Stimulated activated CD8-positive, alpha-beta memory T cell treated with anti-CD3 and anti-CD28 coated beads, Interleukin-2, amount 100 ng/mL, for 1 hour (primary cell): ENCODE measurements at regions not wholly inside any gene's neighbourhood (a gene's known extent, or its start where the extent isn't known, plus 50 kb on each side); places are given as distances from the start of the nearest gene placed in this dataset.
"Not testable (repeated sequence)": the region's sequence is repeated elsewhere in the genome, so short reads cannot be mapped to it uniquely, and the experiment has no call there.

Source experiments
- DNase-seq, 2 donors: peaks; one replicate each; pipeline ENCODE4 v3.0.0-alpha.2; 2020; ENCODE audit warnings: low read depth in 2 of 2

- no peak for DNase-seq
Observed at GRCh38 chr21:36591326-36591970, 107.5 kb upstream of the SIM2 start.

GRCh38 chr21:36596174-36596573 is 102.7 kb upstream of the SIM2 start:
- DNase-seq, result no peak

- DNase-seq, result no peak
Observed at GRCh38 chr21:36601362-36601761, 97.6 kb upstream of the SIM2 start.

- no peak for DNase-seq
Observed at GRCh38 chr21:36602735-36603134, 96.2 kb upstream of the SIM2 start.

- DNase-seq, result no peak
Observed at GRCh38 chr21:36603221-36603620, 95.7 kb upstream of the SIM2 start.

GRCh38 chr21:36605426-36605825 is 93.5 kb upstream of the SIM2 start:
- no peak for DNase-seq

GRCh38 chr21:36606287-36606982 is 92.5 kb upstream of the SIM2 start:
- DNase-seq, result no peak

- DNase-seq, result no peak
Observed at GRCh38 chr21:36606983-36607325, 92.0 kb upstream of the SIM2 start.

GRCh38 chr21:36608041-36608896 is 90.6 kb upstream of the SIM2 start:
- DNase-seq, result no peak

GRCh38 chr21:36608897-36609225 is 90.1 kb upstream of the SIM2 start:
- no peak for DNase-seq

- DNase-seq, result no peak
Observed at GRCh38 chr21:36609654-36610053, 89.3 kb upstream of the SIM2 start.

- DNase-seq, result no peak
Observed at GRCh38 chr21:36610201-36610600, 88.7 kb upstream of the SIM2 start.

- no peak for DNase-seq
Observed at GRCh38 chr21:36610935-36611334, 88.0 kb upstream of the SIM2 start.

- DNase-seq, result no peak
Observed at GRCh38 chr21:36611379-36611778, 87.5 kb upstream of the SIM2 start.

- no peak for DNase-seq
Observed at GRCh38 chr21:36613059-36613458, 85.9 kb upstream of the SIM2 start.

- no peak for DNase-seq
Observed at GRCh38 chr21:36613554-36613953, 85.4 kb upstream of the SIM2 start.

GRCh38 chr21:36615274-36615964 is 83.5 kb upstream of the SIM2 start:
- DNase-seq, result no peak

GRCh38 chr21:36616773-36617172 is 82.1 kb upstream of the SIM2 start:
- DNase-seq, result not testable (repeated sequence)

GRCh38 chr21:36621794-36622193 is 77.1 kb upstream of the SIM2 start:
- DNase-seq, result not testable (repeated sequence)

GRCh38 chr21:36624105-36624504 is 74.8 kb upstream of the SIM2 start:
- DNase-seq, result no peak

- no peak for DNase-seq
Observed at GRCh38 chr21:36626791-36627190, 72.1 kb upstream of the SIM2 start.

GRCh38 chr21:36627242-36627641 is 71.7 kb upstream of the SIM2 start:
- no peak for DNase-seq
